GM13976 (cell line): ENCODE measurements at regions not wholly inside any gene's neighbourhood (a gene's known extent, or its start where the extent isn't known, plus 50 kb on each side); places are given as distances from the start of the nearest gene placed in this dataset.

Source experiments
- DNase-seq: peaks from one replicate; pipeline ENCODE4 v3.0.0; 2012; ENCODE audit warnings: low spot score
- in situ Hi-C: fragments of 300-500 bp; cut with MboI; formaldehyde crosslinking; loops from one replicate; pipeline ENCODE4 v1.12.0; 2022; ENCODE audit warnings: low sequenced_read_pairs, mixed read lengths, inconsistent platforms; ENCODE audit not compliant: unreplicated experiment
- TF ChIP-seq, protein P1 (sequence below): IDR thresholded peaks from 2 replicates; pipeline ENCODE4 v1.5.1; 2012; ENCODE audit warnings: borderline replicate concordance, mild to moderate bottlenecking; ENCODE audit not compliant: insufficient read depth; ENCODE audit errors: extremely low read depth, missing control alignments, control extremely low read depth

GRCh38 chr9:89864731-89865130 lies 259.9 kb downstream of the GADD45G start:
- in situ Hi-C loops, result loop anchor here (10.0 kb wide), 1 partner anchor 60 kb away; no protein-coding TSS in a partner anchor
- DNase-seq, result no peak
- TF ChIP-seq, protein P1, sequence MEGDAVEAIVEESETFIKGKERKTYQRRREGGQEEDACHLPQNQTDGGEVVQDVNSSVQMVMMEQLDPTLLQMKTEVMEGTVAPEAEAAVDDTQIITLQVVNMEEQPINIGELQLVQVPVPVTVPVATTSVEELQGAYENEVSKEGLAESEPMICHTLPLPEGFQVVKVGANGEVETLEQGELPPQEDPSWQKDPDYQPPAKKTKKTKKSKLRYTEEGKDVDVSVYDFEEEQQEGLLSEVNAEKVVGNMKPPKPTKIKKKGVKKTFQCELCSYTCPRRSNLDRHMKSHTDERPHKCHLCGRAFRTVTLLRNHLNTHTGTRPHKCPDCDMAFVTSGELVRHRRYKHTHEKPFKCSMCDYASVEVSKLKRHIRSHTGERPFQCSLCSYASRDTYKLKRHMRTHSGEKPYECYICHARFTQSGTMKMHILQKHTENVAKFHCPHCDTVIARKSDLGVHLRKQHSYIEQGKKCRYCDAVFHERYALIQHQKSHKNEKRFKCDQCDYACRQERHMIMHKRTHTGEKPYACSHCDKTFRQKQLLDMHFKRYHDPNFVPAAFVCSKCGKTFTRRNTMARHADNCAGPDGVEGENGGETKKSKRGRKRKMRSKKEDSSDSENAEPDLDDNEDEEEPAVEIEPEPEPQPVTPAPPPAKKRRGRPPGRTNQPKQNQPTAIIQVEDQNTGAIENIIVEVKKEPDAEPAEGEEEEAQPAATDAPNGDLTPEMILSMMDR, result no peak

GRCh38 chr9:89865357-89865756 lies 260.5 kb downstream of the GADD45G start:
- no peak for DNase-seq
- in situ Hi-C loops, result loop anchor here (10.0 kb wide), 1 partner anchor 59 kb away; no protein-coding TSS in a partner anchor
- TF ChIP-seq, protein P1, result no peak

GRCh38 chr9:89865981-89866380 lies 261.2 kb downstream of the GADD45G start:
- no peak for DNase-seq
- in situ Hi-C loops, result loop anchor here (10.0 kb wide), 1 partner anchor 59 kb away; no protein-coding TSS in a partner anchor
- TF ChIP-seq, protein P1, result no peak

DNA sequence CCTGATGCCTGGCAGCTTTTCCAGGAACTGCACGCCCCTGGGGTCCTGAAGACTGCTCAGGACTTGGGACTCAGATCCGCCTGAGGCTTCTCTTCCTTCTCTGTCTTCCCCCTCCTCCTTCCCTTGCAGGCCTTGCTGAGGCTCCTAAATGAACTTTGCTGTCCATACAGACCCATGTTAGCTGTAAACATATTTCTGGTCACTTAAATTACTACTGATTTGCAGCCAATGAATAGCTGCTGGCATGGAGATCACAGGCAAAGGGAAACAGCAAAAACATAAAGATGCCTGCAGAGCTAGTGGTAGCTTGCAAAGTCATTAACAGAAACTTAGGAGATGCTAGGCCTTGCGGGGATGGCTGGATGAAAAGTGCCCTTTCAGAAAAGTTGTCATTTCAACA lies 261.9 kb downstream of the GADD45G start:
- TF ChIP-seq, protein P1, result no peak
- in situ Hi-C loops, result loop anchor here (10.0 kb wide), 1 partner anchor 58 kb away; no protein-coding TSS in a partner anchor
- DNase-seq, result no peak

GRCh38 chr9:89868100-89868499 lies 263.3 kb downstream of the GADD45G start:
- DNase-seq, result no peak

DNA sequence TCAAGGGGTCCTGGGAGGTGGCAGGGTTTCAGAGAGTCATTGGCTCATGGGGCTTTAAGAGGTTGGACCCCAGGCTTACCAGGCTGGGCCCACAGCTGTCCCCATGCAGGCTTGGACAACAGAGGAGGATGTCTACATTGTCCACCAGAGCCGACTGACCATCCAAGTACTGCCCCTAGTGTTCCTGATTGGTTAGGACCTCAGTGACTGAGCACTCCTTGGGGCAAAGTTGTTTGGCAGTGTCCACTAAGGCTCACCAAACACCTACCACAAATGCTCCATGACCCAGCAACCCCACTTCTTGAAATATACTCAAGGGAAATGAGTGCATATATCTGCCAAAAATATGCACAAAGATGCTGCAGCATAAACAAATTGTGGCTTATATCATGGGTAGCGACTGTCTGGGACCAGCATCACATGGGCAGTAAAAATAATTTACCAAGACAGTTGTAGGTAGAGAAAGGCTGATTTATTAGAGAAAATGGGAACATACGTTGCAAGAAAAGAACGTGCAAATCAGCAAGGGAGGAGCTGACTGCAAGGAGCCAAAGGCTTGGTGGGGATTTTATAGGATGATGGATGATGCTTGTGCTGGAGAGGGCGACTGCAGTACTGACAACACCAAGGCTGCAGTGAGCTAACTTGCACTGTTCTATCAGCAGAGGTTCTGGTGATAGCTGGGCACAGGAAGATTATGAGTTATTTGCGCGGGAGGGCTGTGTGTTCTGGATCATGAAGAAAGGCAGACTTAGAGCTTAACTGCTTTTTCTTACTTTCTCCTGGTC lies 265.2 kb downstream of the GADD45G start:
- no peak for DNase-seq
- TF ChIP-seq, protein P1, result no peak
- in situ Hi-C loops, result loop anchor here (10.0 kb wide), 1 partner anchor 55 kb away; no protein-coding TSS in a partner anchor

More at GRCh38 chr9:89868100-89868499, 263.3 kb downstream of the GADD45G start:
- TF ChIP-seq, protein P1, result no peak
- in situ Hi-C loops, result loop anchor here (10.0 kb wide), 1 partner anchor 57 kb away; no protein-coding TSS in a partner anchor
